Upper lobe of right lung (tissue), 1 donor: ENCODE measurements at regions not wholly inside any gene's neighbourhood (a gene's known extent, or its start where the extent isn't known, plus 50 kb on each side); places are given as distances from the start of the nearest gene placed in this dataset.

Experiments used
- ATAC-seq: fragments of 200-7000 bp; cut with Tn5 transposase; one replicate; pipeline ENCODE4 v1.9.1; 2020; ENCODE audit warnings: mild to moderate bottlenecking, moderate library complexity
- DNase-seq: peaks from one replicate; pipeline ENCODE4 v3.0.0-alpha.2; 2020
- H3K27ac ChIP-seq: fragments of 200-600 bp; one replicate; pipeline ENCODE4 v1.8.0; 2022
- H3K27me3 ChIP-seq: fragments of 200-600 bp; one replicate; pipeline ENCODE4 v1.8.0; 2022; ENCODE audit warnings: mild to moderate bottlenecking
- H3K36me3 ChIP-seq: fragments of 200-600 bp; one replicate; pipeline ENCODE4 v1.8.0; 2022
- H3K4me1 ChIP-seq: fragments of 200-600 bp; one replicate; pipeline ENCODE4 v1.8.0; 2022
- H3K4me3 ChIP-seq: fragments of 200-600 bp; one replicate; pipeline ENCODE4 v1.8.0; 2022; ENCODE audit warnings: mild to moderate bottlenecking
- H3K9me3 ChIP-seq: fragments of 200-600 bp; one replicate; pipeline ENCODE4 v1.8.0; 2022
- CTCF ChIP-seq: fragments of 200-600 bp; IDR thresholded peaks from one replicate; pipeline ENCODE4 v1.8.0; 2022; ENCODE audit warnings: antibody characterized with exemption
- intact Hi-C: fragments of 100-400 bp; cut with DNase I; formaldehyde crosslinking; loops from one replicate; pipeline ENCODE4 v1.11.0; 2022
- donor health status: DM: no; HTN: yes; CAD: no; lungs with severe emphysema.

GRCh38 chr3:157982359-157982758 is 123.9 kb downstream of the SHOX2 start:
- no peak overlapping the region for H3K4me3 ChIP-seq
- DNase-seq = no peak

GRCh38 chr3:157981819-157982218 is 124.4 kb downstream of the SHOX2 start:
- H3K9me3 ChIP-seq = no peaks in the 10 kb centered on the region
- no peak overlapping the region for H3K4me3 ChIP-seq
- no peak for DNase-seq
- no peak for ATAC-seq
- no peak overlapping the region for H3K27ac ChIP-seq
- no peaks in the 10 kb centered on the region for H3K27me3 ChIP-seq
- no peaks in the 10 kb centered on the region for H3K4me1 ChIP-seq
- no peaks in the 10 kb centered on the region for H3K36me3 ChIP-seq
- intact Hi-C loops = no loop called here
- TF ChIP-seq CTCF = no peak

More at GRCh38 chr3:157982359-157982758, 123.9 kb downstream of the SHOX2 start:
- no peak for ATAC-seq
- Histone ChIP-seq H3K36me3 (no peaks in the 10 kb centered on the region), H3K9me3 (no peaks in the 10 kb centered on the region), H3K27me3 (no peaks in the 10 kb centered on the region), H3K4me1 (no peaks in the 10 kb centered on the region), H3K27ac (no peak overlapping the region)
- intact Hi-C loops = no loop called here
- TF ChIP-seq CTCF = no peak

GRCh38 chr3:157979022-157979421 is 127.2 kb downstream of the SHOX2 start:
- DNase-seq (no peak), ATAC-seq (no peak)
- H3K36me3 ChIP-seq = no peaks in the 10 kb centered on the region
- H3K4me1 ChIP-seq = no peaks in the 10 kb centered on the region
- H3K4me3 ChIP-seq = no peak overlapping the region
- intact Hi-C loops = no loop called here
- no peaks in the 10 kb centered on the region for H3K27me3 ChIP-seq
- no peak overlapping the region for H3K27ac ChIP-seq
- no peak for TF ChIP-seq CTCF
- H3K9me3 ChIP-seq = no peaks in the 10 kb centered on the region

- DNase-seq (no peak), ATAC-seq (no peak)
- no peaks in the 10 kb centered on the region for H3K4me1 ChIP-seq
- H3K27ac ChIP-seq = no peak overlapping the region
- no peaks in the 10 kb centered on the region for H3K36me3 ChIP-seq
- intact Hi-C loops = no loop called here
- H3K27me3 ChIP-seq = no peaks in the 10 kb centered on the region
- H3K9me3 ChIP-seq = no peaks in the 10 kb centered on the region
- H3K4me3 ChIP-seq = no peak overlapping the region
- TF ChIP-seq CTCF = no peak
Observed at GRCh38 chr3:157961665-157962064, 144.6 kb downstream of the SHOX2 start.

GRCh38 chr3:157958457-157958856 is 147.8 kb downstream of the SHOX2 start:
- no peak for TF ChIP-seq CTCF
- intact Hi-C loops = no loop called here
- no peaks in the 10 kb centered on the region for H3K36me3 ChIP-seq
- no peak overlapping the region for H3K4me3 ChIP-seq
- H3K4me1 ChIP-seq = no peaks in the 10 kb centered on the region
- ATAC-seq = no peak
- no peak for DNase-seq
- H3K27me3 ChIP-seq = no peaks in the 10 kb centered on the region
- H3K27ac ChIP-seq = no peak overlapping the region
- no peaks in the 10 kb centered on the region for H3K9me3 ChIP-seq

- intact Hi-C loops = no loop called here
- no peak for ATAC-seq
Observed at GRCh38 chr3:157956850-157957249, 149.4 kb downstream of the SHOX2 start.

More at GRCh38 chr3:157956850-157957249, 149.4 kb downstream of the SHOX2 start:
- no peak for DNase-seq
- Histone ChIP-seq H3K36me3 (no peaks in the 10 kb centered on the region), H3K4me1 (no peaks in the 10 kb centered on the region), H3K27ac (no peak overlapping the region), H3K27me3 (no peaks in the 10 kb centered on the region), H3K9me3 (no peaks in the 10 kb centered on the region), H3K4me3 (no peak overlapping the region)
- no peak for TF ChIP-seq CTCF
